UCSD-AML1 (cell line): ENCODE measurements at regions not wholly inside any gene's neighbourhood (a gene's known extent, or its start where the extent isn't known, plus 50 kb on each side); places are given as distances from the start of the nearest gene placed in this dataset.

ENCODE experiments used
- DNase-seq: peaks from one replicate; lab custom pipeline; 2025; ENCODE audit not compliant: unreplicated experiment; lab: John Stamatoyannopoulos, UW

DNA sequence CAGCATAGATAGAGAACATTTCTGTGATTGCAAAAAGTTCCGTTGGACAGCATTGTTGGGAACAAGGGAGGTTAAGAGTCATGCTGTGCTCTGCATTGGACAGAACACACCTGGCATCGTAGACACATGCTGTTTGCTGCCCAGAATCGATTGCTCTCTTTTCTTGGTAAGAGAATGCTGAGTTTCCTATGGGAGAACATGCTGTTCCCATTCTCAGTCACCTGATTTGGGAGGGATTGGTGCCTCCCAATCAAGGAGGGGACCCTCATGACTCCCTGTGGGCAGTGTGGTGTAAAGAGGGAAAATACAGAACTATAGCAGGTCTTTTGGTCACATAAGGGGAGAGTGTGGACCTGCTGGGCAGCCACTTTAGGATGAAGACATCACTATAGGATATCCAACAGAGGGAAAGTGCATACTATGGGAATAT, 555.4 kb upstream of the CLINT1 start:
- no peak for DNase-seq

DNA sequence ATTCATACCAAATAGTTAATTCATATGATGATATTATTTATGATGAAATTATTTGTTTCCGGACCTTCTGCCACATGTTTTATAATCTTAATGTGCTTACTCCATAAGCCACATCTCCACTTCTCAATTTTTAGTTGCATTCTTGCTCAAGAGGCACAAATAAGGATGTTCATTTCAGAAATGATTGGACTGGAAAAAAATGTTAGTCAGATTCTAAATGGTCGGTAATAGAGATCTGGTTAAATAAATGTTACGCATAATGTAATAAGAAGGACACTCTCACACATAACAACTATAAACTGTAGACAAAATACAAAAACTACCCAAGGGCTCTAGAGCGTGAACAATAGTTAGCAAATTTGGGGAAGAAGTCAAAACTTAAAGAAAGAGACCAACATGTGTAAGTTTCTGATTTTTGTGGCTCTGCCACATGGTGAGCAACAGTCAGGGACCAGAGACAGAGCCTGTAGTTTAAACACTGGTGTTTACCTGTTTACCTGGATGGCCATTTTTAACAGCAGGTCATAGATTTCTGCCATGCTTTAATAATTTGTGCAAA, 554.3 kb upstream of the CLINT1 start:
- DNase-seq = no peak

DNA sequence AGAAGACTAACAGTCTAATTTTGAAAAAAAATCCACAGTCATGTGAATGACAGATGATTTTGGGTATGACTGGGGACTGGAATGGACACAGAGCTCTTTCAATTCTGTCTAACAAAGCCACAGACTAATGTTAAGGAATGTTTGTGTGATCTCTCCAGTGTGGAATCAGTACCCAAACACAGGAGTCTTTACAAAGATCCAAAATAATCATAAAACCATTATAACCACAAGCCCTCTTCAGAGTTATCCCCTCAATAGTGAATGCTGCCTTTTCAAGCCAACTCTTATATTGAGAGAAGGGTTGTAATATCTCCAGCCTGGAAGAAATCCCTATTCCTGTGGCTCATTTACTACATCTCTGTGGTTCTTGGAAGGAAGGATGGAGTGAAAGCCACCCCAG, 552.0 kb upstream of the CLINT1 start:
- no peak for DNase-seq

DNA sequence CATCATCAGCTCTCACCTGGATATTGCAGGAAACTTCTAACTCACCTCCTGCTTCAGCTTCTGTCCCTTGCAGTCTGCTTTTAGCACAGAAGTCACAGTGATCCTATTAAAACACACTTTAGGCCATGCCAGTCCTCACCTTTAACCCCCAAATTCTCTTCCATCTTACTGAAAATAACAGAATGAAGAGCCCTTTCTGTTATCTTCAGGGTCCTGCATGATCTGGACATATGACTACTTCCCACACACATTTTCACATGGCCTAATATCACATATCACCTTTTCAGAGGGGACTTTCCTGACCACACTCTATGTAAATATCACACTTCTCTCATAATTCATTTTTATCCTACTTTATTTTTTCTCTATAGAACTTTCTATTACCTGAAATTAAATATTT, 550.6 kb upstream of the CLINT1 start:
- DNase-seq = no peak

DNA sequence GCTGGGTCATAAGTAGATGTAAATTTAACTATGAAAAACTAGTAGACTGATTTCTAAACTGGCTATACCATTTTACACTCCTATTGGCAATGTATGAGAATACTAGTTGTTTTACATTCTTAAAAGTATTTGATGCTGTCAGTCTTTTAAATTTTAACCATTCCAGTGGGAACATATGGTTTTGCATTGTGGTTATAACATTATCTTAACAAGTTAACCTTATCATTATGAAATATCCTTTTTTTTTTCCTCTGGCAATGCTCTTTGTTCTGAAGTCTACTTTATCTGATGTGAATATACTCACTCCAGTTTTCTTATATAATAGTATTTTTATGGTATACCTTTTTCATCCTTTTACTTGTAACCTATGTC, 548.9 kb upstream of the CLINT1 start:
- DNase-seq = no peak

DNA sequence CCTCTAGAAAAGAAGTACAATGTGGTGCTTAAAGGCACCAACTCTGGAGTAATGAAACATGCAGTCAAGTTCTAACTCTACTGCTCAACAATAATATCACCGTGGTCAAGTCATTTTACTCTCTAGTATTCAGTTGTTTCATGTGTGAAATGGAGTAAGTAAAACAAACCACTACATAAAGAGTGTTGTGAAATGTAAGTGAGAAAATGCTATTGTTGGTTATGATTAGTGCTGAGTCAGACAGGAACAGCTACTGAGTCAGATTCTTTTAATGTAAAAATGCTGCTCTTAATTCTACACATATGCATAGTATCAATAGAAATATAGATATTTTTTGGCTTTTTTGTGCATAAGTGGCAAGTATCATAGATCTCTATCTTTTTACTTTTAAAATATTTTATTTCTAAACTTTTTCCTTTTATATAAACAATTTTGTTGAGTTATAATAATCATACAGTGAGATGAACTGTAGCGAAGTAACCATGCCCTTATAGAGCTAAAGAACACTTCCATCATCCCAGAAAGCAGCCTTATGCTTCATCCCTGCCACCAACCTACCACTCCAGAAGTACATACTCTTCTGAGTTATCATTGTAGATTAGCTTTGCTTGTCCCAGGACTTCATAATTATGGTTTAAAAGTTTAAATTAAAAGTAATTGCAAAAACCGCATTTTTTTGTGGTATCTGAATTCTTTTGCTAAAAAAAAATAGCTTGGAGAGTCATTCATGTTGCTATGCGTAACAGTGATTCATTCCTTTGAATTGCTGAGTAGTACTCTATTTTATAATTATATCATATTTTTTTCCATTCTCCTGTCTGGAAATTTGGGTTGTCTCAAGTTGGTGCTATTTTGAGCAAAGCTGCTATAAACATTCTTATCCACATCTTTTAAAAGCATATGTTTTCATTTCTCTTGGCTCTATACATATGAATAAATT, 548.2 kb upstream of the CLINT1 start:
- no peak for DNase-seq

DNA sequence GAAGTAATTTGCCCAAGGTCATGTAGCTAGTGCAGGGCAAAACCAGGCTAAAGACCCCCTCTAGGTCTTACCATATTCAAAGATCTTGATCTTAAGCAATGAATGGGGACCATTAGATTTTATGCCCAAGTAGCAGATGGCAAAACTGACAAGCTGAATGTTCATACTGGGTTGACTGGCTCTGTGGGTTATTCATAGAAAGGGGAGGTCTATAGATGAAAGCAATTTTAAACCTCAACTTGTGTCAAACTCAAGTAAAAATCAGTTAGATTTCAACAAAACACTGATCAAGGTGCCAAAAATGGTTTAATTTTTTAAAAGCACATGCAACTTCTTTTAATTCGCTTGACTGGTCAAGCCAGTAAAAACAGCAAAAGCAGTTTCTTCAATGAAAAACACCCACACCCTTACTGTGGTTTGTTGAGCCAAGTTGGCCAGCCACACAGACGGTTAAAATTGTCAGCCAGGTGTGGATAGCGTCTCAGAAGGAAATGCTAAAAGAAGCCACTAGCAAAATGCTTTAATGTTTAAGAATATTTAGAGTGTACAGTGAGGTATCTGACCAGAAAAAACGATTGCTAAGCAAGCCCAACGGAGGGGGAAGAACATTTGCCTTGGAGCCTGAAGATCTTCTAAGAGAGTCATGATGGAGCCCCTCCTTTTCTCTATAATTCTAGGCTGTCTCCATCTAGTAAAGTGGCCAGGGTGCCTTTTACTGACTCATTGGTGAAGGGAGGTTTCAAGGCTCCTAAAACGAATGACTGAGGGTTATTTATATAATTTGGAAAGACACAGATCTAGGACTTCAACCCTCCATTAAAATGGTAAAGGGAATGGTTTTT, 539.6 kb upstream of the CLINT1 start:
- no peak for DNase-seq

DNA sequence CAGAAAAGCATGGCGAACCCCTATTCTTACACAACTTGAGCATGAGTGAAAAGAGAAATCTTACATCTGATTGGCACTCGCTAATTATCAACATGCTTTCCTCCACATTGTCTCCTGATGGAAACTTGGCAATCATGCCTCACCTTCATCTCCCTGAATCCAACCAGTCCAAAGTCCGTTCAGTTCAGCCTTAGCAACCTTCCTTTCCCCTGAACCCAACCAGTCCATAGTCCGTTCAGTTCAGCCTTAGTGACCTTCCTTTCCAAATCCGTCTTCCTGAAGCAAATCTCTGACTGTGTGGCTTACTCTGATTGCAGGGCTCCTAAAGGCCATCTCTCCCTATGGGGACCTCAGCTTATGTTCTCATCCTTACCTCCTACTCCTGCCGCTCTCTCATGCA, 538.3 kb upstream of the CLINT1 start:
- no peak for DNase-seq

DNA sequence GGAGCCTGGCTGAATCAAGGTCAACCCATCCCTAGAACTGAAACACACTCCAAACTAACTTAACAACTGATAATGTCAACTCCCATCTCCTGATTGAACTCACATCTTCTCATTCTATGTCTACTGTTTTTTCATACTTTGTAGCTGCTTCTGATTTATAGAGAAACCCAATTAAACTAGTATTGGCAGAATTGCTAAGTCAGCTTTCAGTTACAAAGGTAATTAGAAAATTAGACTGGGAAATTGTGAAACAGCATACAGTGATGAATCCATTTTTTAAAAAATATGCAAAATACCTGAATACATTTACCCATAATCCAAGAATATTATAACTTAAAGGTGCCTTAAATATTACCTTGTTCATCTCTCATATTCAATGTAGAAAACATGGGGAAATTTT, 535.2 kb upstream of the CLINT1 start:
- DNase-seq = no peak

DNA sequence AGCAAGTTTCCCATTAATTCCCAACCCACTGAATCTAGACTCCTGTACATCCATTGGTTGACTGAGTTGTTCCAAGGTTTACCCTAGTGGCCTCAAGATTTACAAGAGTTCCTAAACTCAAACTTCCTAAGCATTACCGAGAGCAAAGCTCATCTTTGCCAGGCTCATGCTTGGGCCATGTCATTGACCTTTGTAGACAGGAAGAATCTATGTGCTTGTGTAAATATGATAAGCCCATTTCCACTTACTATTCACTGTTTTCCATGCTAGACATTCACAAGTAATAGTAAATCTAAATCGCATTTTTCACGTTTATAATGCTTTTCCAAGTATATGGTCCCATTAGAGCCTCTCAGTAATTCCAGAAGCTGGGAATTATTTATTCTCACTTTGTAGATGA, 534.5 kb upstream of the CLINT1 start:
- no peak for DNase-seq

DNA sequence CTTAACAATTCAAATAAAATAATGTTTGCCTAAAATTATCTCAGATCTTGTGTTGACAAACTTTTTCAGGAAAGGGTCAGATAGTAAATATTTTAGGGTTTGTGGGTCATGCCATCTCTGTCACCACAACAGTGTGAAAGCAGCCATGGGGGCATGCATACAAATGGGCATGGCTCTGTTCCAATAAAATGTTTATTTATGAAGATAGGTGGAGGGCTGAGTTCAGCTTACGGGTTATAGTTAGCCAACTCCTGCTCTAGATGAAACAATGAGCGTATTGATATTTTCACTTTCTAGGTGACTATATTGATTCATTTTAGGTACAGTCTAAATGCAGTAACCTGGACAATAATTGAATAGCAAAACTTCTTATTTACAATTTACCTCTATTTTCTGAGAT, 533.8 kb upstream of the CLINT1 start:
- DNase-seq = no peak

DNA sequence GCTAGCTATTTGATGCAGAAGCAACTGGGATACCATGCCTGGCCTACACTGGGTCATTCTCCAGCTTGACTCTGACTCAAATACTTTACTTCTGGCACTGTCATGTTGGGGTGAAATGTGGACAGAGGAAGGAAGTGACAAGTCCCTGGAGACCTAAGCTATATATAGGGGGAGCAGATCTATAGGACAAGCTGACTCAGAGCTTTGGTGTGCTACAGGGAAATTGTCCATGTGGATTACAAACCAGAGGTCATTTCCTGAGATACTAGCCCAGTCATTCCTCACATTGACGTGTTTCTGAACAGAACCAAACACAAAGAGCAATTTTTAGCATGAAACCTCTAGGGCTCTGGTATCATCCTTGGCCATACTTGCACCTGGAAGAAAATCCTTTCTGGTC, 531.6 kb upstream of the CLINT1 start:
- no peak for DNase-seq

DNA sequence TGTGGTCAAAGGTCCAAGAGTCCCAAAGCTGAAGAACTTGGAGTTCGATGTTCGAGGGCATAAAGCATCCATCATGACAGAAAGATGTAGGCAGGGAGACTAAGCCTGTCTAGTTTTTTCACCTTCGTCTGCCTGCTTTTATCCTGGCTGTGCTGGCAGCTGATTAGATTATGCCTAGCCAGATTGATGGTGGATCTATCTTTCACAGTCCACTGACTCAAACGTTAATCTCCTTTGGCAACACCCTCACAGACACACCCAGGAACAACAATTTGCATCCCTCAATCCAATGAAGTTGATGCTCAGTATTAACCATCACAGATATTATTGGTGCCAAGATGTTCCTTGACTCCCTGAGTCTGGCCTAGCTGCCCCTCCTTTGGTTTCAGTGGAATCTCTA, 530.8 kb upstream of the CLINT1 start:
- no peak for DNase-seq

DNA sequence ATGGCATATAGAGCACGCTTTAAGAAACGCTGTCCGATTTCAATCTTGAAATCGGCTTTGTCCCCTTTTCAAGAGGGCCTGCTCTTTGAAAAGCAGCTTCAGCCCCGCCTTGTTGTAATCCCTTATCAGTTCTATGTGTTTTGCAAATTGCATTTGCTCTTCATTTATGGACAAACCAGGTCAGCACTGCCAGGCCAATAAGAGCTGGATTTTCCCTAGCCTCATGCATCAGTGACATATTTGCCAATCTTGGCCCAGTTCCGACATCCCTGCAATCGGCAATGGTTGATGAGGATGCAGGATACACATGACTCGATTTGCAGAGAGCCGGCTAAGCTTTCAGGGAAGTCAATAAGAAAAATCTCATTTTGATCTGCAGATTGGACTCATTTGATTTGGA, 529.1 kb upstream of the CLINT1 start:
- no peak for DNase-seq

DNA sequence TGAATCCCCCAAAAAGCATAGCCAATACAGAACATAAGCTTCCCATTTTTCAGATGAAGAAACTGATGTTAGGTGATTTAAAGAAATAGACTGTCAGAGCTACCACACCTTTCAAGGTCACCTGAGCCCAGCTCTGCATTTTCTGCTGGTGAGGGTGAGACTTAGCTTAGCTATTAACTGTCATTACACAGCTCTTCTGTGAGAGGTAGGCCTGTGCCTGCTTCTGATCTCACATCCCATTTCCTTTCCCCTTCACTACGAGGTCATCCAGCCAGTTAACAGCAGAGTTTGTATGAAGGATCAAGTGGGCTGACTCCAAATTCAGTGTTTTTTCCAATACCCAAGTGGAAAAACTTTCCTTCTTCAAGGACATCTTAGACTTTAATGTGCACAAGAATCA, 528.6 kb upstream of the CLINT1 start:
- DNase-seq = no peak

DNA sequence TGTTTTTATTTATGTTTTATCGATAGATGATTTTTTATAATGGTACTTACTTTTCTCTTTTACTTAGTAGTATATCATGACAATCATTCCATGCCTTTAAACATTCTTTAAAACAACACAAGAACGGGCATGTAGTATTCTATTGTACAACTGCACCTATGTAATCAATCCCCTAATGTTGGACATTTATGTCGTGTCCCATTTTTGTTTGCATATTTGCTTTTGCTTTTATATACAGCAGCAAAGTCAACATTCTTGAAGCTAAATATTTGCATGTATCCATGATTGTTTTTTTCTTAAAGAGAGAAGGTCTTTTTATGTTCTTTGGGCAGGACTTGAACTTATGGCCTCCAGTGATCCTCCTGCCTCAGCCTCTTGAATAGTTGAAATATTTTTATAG, 527.0 kb upstream of the CLINT1 start:
- no peak for DNase-seq

DNA sequence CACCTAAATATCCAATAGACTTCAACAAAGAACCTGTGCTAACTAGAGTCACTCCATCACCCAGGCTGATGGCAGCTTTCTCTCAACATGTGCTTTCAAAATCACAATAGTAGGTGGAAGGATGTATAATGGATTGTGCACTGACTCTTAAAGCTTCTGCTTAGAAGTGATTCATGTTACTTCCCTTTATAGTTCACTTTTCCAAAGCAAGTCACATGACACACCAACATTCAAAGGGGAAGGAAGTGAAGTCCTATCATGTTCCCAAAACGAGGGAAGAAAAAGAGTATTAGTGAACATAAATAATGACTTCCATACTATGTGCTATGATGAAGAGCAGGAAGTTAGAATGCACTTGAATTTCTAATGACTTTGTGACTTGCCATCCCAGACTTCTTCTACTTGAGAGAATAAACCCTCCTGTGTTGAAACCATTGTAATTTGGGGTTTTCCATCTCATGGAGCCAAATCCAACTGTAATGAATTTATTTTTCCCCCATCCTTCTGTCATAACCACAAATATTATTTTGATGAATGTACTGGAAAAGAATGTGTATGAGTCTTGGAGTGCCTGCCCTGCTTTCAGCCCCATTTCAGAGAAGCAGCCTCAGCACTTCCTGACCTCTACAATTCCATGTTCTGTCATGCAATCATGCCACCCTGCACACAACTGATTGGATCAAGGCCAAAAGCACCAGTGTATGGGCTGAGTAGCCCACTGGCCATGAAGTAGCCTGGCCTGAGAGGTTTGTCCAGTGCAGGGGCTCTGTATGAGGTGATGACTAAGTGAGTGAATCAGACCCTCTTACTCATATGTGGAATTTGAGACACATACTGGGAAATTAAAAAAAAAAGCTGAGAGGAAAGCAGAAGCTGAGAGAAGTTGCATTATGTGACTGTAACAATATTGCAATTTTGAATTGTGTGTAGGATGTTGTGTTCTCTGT, 525.9 kb upstream of the CLINT1 start:
- DNase-seq = no peak

DNA sequence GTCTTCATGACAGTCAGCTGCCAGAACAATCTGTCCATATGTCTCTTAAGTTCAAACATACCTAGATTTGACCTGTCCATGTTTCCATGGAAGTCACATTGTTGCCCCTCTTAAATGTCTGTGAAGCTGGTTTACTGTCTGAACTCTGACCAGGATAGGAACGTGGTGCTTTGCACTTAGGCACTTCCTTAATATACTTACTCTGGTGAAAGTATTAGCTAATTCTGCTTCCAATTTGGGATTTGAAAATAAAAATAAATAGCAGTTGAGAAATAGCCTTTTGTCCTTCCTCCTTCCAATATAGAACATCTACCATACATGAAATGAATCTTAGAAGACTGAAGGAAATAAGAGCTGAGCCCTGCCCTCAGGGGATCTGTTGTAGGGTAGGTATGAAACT, 524.5 kb upstream of the CLINT1 start:
- no peak for DNase-seq

DNA sequence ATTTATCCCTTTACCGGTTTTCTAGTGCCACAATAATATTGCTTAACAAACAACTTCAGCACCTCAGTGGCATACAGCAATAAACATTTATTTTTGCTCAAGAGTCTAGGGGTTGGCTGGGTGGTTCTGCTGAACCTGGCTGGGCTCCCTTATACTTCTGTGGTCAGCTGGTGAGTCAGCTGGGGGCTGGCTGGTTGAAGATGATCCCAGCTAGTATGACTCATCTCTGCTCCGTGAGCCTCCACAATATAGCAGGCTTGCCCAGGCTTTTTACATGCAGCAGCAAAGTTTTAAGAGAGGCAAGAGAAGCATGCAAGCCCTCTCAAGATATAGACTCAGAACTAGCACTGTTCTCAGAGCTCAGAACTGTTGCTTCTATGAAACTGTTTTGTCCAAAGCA, 523.5 kb upstream of the CLINT1 start:
- DNase-seq = no peak

DNA sequence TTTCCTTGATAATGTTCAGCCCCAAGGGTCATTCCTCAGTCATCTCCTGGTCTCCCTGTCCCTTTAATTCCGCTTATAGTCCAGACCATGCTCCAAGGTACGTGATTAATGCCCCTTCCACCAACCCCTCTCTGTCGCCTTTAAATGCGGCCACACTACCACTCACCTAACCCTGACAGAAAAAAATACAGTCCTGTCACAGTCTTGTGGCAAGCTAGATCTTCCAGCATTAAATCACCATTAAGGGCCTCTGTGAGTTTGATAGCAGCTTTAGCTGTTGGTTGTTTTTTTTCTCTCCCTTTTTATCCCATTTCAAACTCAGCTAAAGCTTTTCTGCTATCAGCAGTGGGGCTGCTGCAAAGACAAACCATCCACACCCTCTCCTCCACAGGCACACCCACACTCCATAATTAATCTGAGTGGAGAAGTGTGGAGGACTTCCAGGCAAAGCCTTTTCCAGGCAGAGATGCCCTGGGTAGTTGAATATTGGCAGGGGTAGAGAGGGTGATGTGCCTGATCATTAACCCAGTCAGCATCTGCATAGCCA, 522.7 kb upstream of the CLINT1 start:
- no peak for DNase-seq

DNA sequence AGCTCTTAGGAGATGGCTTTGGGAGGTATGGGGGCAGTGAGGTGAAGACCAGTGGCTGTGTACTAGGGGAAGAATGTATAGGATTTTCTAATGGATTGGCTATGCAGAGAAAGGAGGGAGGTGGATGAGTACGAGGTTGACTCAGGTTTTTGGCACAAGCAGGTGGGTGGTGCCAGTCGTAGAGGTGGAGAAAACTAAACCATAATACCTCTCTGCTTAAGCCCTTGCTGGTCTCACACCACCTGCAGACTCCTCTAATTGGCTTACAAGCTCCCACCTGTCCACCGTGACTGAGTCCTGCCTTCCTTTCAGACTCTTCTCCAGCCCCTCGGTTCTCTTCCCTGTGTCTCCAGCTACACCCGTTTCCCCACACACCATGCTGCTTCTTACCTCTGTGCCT, 521.7 kb upstream of the CLINT1 start:
- DNase-seq = no peak
